ENCODE measurements at regions not wholly inside any gene's neighbourhood (a gene's known extent, or its start where the extent isn't known, plus 50 kb on each side); places are given as distances from the start of the nearest gene placed in this dataset.

DNA sequence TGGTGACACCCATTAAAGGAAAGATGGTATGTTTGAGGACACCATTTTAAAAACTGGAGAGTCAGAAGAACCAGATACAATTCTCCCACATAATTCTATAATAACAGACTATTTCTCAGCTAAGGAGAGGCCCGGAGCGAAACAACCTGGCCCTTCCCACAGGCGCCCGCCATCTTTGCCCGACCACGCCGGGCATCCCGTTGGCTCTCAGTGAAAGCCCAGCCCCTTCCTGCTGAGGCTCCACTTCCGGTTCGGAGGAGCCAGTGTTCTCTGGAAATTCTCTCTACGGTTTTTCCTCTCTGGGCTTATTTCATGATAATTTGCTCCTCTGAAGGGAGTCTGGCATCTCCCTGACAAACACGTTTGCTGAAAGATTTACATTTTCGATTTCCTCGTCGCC is 175.7 kb downstream of the AXIN2 start:
- H3K4me1 Mint-ChIP-seq = no peaks in the 10 kb centered on the region

DNA sequence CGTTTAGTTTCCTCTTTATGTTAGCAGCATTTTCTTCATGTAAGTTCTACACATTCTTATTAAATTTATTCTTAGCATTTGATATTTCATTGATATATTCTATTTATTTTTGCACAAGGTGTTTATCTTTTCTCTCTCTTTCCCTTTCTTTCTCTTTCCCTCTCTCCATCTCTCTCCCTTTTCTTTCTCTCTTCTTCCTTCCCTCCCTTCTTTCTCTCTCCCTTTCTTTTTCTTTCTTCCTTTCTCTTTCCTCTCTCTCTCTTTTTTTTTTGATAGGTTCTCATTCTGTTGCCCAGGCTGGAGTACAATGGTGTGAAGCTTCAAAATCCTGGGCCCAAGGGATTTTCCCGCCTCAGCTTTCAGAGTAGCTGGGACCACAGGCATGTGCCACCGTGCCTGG is 176.4 kb downstream of the AXIN2 start:
- Mint-ChIP-seq H3K27ac (no peak overlapping the region), H3K27me3 (peaks cover 11% of the 10 kb centered on the region), H3K4me3 (no peak overlapping the region), H3K36me3 (no peaks in the 10 kb centered on the region), H3K9me3 (peaks cover 1% of the 10 kb centered on the region), H3K4me1 (no peaks in the 10 kb centered on the region)
- no peak for DNase-seq
- CTCF ChIA-PET = no interaction called here

More for the DNA sequence above, 175.7 kb downstream of the AXIN2 start:
- H3K4me3 Mint-ChIP-seq = no peak overlapping the region
- H3K27me3 Mint-ChIP-seq = peaks cover 11% of the 10 kb centered on the region
- no peak overlapping the region for H3K27ac Mint-ChIP-seq
- peaks cover 1% of the 10 kb centered on the region for H3K9me3 Mint-ChIP-seq
- no peak for DNase-seq
- H3K36me3 Mint-ChIP-seq = no peaks in the 10 kb centered on the region
- CTCF ChIA-PET = no interaction called here

DNA sequence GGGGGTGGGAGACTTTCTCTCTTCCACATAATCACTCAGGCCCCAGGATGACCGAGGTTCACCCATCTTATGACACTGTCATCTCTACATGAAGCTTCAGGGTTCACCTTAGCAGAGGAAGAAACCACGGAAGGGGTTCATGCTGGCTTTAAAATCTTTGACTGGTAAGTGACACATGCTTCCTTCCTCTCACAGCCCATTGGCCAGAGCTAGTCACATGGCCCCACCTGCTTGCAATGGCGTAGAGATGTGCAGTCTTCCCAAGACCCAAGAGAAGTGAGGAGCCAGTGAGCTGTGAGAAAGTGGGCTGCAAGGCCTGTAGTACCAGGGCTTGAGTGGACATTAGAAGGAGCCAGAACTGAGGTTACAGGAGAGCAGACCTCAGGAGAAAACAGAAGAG is 180.3 kb downstream of the AXIN2 start:
- peaks cover 4% of the 10 kb centered on the region for H3K27me3 Mint-ChIP-seq
- H3K36me3 Mint-ChIP-seq = no peaks in the 10 kb centered on the region
- H3K4me3 Mint-ChIP-seq = no peak overlapping the region
- H3K9me3 Mint-ChIP-seq = peaks cover 1% of the 10 kb centered on the region
- DNase-seq = no peak
- H3K4me1 Mint-ChIP-seq = no peaks in the 10 kb centered on the region
- CTCF ChIA-PET = no interaction called here
- H3K27ac Mint-ChIP-seq = no peak overlapping the region

DNA sequence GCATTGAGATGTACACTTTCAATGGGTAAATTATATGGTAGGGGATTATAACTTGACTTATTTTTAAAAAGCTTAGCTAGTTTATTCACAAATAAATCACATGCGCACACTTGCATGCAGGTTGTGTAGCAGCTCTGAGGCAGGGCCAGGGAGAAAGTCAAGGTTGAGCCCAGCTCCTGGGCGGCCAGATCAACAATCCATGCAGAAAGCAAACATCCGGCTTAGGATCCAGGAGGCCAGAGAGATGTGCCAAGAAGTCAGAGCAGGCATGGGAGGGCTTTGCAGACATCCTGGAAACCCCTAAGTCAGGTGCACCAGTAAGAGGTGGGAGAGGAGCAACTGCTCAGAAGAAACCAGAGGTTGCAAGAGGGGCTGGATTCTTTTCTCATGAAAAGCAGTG is 186.5 kb downstream of the AXIN2 start:
- H3K4me3 Mint-ChIP-seq = no peak overlapping the region

DNA sequence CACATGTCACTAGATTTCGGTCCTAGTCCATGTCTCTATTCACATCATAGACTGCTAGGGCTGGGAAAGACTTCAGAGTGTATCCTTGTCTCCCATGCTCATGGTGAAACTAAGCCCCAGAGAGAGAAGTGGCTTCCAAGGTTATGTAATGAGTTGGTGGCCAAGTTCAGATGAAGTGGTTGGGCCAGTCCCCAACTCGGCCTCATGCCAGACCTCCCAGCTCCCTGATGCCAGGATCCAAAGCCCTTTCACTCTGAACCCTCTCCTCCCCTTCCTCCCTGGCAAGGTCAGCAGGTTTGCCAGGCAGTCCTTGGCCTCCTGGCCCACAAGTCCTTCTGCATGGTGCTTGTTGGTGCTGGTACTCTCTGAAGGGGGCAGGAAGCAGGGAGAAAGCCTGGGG is 189.7 kb downstream of the AXIN2 start:
- CTCF ChIA-PET = no interaction called here
- no peak for DNase-seq
- Mint-ChIP-seq H3K9me3 (no peaks in the 10 kb centered on the region), H3K27me3 (peaks cover 20% of the 10 kb centered on the region), H3K36me3 (no peaks in the 10 kb centered on the region), H3K4me1 (peaks cover 4% of the 10 kb centered on the region), H3K27ac (no peak overlapping the region), H3K4me3 (no peak overlapping the region)

More for the DNA sequence above, 186.5 kb downstream of the AXIN2 start:
- Mint-ChIP-seq H3K4me1 (peaks cover 4% of the 10 kb centered on the region), H3K36me3 (no peaks in the 10 kb centered on the region), H3K9me3 (no peaks in the 10 kb centered on the region), H3K27ac (no peak overlapping the region), H3K27me3 (peaks cover 20% of the 10 kb centered on the region)
- DNase-seq = no peak
- CTCF ChIA-PET = no interaction called here

DNA sequence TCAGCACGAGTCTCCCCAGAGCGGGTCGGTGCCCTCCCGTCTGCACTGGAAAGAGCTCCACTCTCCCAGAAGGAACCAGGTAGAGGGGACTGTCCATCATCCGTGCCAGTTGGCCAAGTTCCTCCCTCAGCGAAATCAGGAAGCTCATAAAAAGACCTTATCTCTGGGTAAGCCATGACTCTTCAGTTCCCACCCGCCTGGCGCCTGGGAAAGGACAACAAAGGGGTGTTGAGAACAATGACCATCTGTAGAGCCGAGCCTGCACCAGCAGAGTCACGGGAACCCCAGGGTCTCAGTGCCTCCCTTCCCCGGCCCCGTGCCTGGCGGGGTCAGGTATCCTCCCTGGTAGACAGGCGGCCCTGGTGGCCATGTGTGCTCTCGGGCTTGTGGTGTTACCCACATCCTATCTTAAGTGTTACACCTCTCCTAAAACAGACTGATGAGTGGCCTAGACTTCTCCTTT is 190.7 kb downstream of the AXIN2 start:
- Mint-ChIP-seq H3K27me3 (peaks cover 20% of the 10 kb centered on the region), H3K4me3 (no peak overlapping the region), H3K36me3 (no peaks in the 10 kb centered on the region), H3K4me1 (peaks cover 4% of the 10 kb centered on the region), H3K27ac (no peak overlapping the region), H3K9me3 (no peaks in the 10 kb centered on the region)
- no peak for DNase-seq
- CTCF ChIA-PET = no interaction called here

DNA sequence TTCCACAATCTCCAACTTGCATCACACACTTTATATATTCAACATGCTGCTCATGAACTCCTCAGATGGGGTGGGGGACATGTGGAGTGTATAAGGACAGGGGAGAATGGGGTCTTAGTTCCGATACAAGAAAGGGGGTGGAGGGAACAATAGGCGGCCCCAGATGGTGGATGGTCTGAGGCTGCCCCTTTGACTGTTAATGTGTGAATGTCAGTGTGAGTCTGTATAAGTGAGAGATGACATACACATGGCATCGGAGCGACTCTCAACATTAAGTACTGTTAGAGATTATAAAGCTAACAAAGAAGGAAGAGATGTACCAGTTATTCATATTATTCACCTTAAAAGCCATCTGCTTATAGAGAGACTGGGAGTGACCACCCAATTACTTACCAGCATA is 193.1 kb downstream of the AXIN2 start:
- Mint-ChIP-seq H3K4me3 (no peak overlapping the region), H3K9me3 (no peaks in the 10 kb centered on the region), H3K27me3 (peaks cover 20% of the 10 kb centered on the region), H3K4me1 (peaks cover 4% of the 10 kb centered on the region), H3K36me3 (no peaks in the 10 kb centered on the region), H3K27ac (no peak overlapping the region)
- CTCF ChIA-PET = no interaction called here
- no peak for DNase-seq

GRCh38 chr17:65366102-65366844 is 195.2 kb downstream of the AXIN2 start:
- no peak overlapping the region for H3K27ac Mint-ChIP-seq
- H3K9me3 Mint-ChIP-seq = no peaks in the 10 kb centered on the region
- peaks cover 4% of the 10 kb centered on the region for H3K4me1 Mint-ChIP-seq
- H3K4me3 Mint-ChIP-seq = no peak overlapping the region
- H3K27me3 Mint-ChIP-seq = peaks cover 10% of the 10 kb centered on the region
- no peak for DNase-seq
- H3K36me3 Mint-ChIP-seq = no peaks in the 10 kb centered on the region
- CTCF ChIA-PET = no interaction called here

GRCh38 chr17:65365169-65365568 is 196.3 kb downstream of the AXIN2 start:
- no peak overlapping the region for H3K27ac Mint-ChIP-seq
- no peaks in the 10 kb centered on the region for H3K4me1 Mint-ChIP-seq
- CTCF ChIA-PET = interaction anchor here (1.0 kb wide), 1 partner anchor 136 kb away, joined by 3 read pairs; no protein-coding TSS in a partner anchor
- H3K9me3 Mint-ChIP-seq = no peaks in the 10 kb centered on the region
- H3K27me3 Mint-ChIP-seq = no peaks in the 10 kb centered on the region
- DNase-seq = no peak
- H3K4me3 Mint-ChIP-seq = no peak overlapping the region
- no peaks in the 10 kb centered on the region for H3K36me3 Mint-ChIP-seq

- H3K27ac Mint-ChIP-seq = no peak overlapping the region
- CTCF ChIA-PET = interaction anchor here (1.2 kb wide), 1 partner anchor 9 kb away, joined by 3 read pairs; no protein-coding TSS in a partner anchor
- no peaks in the 10 kb centered on the region for H3K36me3 Mint-ChIP-seq
- DNase-seq = no peak
- H3K4me1 Mint-ChIP-seq = no peaks in the 10 kb centered on the region
- H3K4me3 Mint-ChIP-seq = no peak overlapping the region
- H3K9me3 Mint-ChIP-seq = no peaks in the 10 kb centered on the region
- no peaks in the 10 kb centered on the region for H3K27me3 Mint-ChIP-seq
Measured at GRCh38 chr17:65364438-65364837, 197.0 kb downstream of the AXIN2 start.

DNA sequence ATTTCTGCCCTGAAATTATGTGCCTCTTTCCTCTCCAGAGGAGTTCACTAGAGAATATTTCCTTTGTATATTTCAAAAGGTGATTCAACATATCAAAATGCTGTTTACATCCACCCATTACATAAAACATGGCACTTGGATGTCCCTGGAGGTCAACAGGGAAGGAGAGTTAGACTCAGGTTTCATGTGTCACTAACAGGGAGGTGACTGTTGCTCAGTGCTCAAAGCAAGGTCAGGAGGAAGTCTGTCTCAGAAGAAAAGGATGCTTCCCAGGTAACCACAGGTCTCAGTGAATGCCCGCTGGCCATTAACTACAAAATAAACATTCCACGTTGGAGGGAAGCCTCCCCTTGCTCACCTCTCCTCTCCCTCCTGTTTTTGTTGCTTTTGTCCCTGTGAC is 198.6 kb downstream of the AXIN2 start:
- Mint-ChIP-seq H3K36me3 (no peaks in the 10 kb centered on the region), H3K4me3 (no peak overlapping the region), H3K27me3 (no peaks in the 10 kb centered on the region), H3K27ac (no peak overlapping the region), H3K4me1 (no peaks in the 10 kb centered on the region), H3K9me3 (no peaks in the 10 kb centered on the region)
- DNase-seq = no peak
- CTCF ChIA-PET = no interaction called here

DNA sequence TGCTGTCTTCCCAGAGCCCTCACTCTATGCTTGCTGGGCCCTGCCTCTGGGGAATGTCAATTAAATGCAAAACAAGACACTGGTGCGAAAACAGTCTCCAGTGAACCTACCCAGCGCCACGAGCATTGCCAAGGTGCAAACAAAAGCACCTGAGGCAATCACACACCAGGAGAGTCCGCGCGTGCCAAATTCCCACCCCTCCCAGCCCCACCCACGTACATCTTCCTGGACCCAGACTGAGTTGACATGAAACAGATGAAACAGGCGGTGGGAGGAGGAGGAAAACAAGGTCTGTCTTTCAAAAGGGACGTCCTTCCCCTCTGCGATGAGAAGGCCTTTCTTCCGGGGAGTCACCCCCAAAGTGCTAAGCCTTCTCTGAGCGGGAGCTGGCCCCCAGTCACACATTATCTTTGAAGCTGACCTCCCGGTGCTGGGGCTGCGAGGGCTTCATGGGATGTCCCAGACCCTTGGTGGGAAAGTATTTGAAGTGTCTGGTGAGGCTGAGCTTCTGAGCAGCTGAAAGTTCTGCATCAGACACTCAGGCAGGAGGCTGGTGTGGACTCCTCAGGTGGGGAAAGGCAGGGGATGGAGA is 200.4 kb downstream of the AXIN2 start:
- Mint-ChIP-seq H3K4me3 (no peak overlapping the region), H3K9me3 (no peaks in the 10 kb centered on the region), H3K27me3 (peaks cover 7% of the 10 kb centered on the region), H3K36me3 (no peaks in the 10 kb centered on the region), H3K27ac (no peak overlapping the region), H3K4me1 (no peaks in the 10 kb centered on the region)
- no peak for DNase-seq
- CTCF ChIA-PET = no interaction called here

GRCh38 chr17:65359016-65359415 is 202.4 kb downstream of the AXIN2 start:
- Mint-ChIP-seq H3K4me1 (no peaks in the 10 kb centered on the region), H3K27ac (no peak overlapping the region), H3K9me3 (no peaks in the 10 kb centered on the region), H3K4me3 (no peak overlapping the region), H3K27me3 (peaks cover 11% of the 10 kb centered on the region), H3K36me3 (no peaks in the 10 kb centered on the region)
- CTCF ChIA-PET = no interaction called here
- no peak for DNase-seq

DNA sequence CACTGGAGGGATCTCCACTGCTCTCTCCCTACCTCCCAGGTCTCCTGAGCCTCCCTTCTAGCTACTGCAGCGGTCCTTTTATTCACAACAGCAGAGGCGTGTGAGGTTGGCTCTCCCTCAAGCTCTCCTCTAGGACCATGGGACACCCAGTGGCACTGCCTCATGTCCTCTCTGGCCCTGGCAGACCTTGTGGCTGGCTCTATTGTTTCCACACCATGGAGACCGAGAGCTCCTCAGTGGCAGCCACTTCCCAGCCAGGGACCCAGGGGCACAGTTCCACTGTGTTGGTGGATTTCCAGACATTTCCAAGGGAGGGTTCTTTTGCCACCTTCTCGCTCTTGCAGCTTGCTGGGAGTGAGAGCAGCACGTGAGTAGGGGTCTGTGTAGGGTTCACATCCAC is 204.9 kb downstream of the AXIN2 start:
- no peak overlapping the region for H3K4me3 Mint-ChIP-seq
- peaks cover 11% of the 10 kb centered on the region for H3K27me3 Mint-ChIP-seq
- no peaks in the 10 kb centered on the region for H3K4me1 Mint-ChIP-seq
- H3K9me3 Mint-ChIP-seq = no peaks in the 10 kb centered on the region
- H3K36me3 Mint-ChIP-seq = no peaks in the 10 kb centered on the region
- DNase-seq = no peak
- H3K27ac Mint-ChIP-seq = no peak overlapping the region
- CTCF ChIA-PET = no interaction called here

DNA sequence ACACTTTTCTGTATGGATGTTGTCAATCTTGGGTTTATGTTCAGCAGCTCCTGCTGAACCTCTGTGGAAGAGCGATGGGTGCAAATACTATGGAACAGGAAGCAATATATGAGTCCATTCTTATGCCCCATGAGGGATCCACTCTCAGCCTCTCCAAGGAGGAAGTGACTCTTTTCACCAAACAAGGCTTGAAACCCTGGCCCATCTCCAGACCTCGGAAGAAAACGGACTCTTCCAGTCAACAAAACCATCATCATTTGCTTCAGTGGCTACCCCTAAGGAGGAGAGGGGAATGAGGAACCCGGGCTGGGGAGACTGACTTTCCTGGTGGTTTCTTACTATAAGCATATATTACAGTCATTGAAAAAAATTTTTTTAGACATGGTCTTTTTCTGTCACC is 206.2 kb downstream of the AXIN2 start:
- H3K4me1 Mint-ChIP-seq = no peaks in the 10 kb centered on the region
- CTCF ChIA-PET = no interaction called here
- H3K27me3 Mint-ChIP-seq = peaks cover 11% of the 10 kb centered on the region
- DNase-seq = no peak
- no peaks in the 10 kb centered on the region for H3K36me3 Mint-ChIP-seq
- no peak overlapping the region for H3K27ac Mint-ChIP-seq
- no peak overlapping the region for H3K4me3 Mint-ChIP-seq
- no peaks in the 10 kb centered on the region for H3K9me3 Mint-ChIP-seq
